ENCODE measurements at regions not wholly inside any gene's neighbourhood (a gene's known extent, or its start where the extent isn't known, plus 50 kb on each side); places are given as distances from the start of the nearest gene placed in this dataset.
"Not testable (repeated sequence)": the region's sequence is repeated elsewhere in the genome, so short reads cannot be mapped to it uniquely, and the experiment has no call there.

GRCh38 chr2:145765874-145766273 lies 1246.0 kb upstream of the ZEB2 start:
- DNase-seq = no peak

- DNase-seq = peak; percentile 23
Measured at GRCh38 chr2:145764631-145765030, 1244.7 kb upstream of the ZEB2 start.

- peak; percentile 68 for DNase-seq
Measured at GRCh38 chr2:145760781-145761649, 1241.1 kb upstream of the ZEB2 start.

GRCh38 chr2:145759228-145759915 lies 1239.5 kb upstream of the ZEB2 start:
- DNase-seq = no peak

GRCh38 chr2:145757503-145758246 lies 1237.8 kb upstream of the ZEB2 start:
- DNase-seq = no peak

- DNase-seq = no peak
Measured at GRCh38 chr2:145755019-145755837, 1235.3 kb upstream of the ZEB2 start.

- no peak for DNase-seq
Measured at GRCh38 chr2:145753966-145754365, 1234.0 kb upstream of the ZEB2 start.

GRCh38 chr2:145753041-145753608 lies 1233.2 kb upstream of the ZEB2 start:
- no peak for DNase-seq

GRCh38 chr2:145752091-145752806 lies 1232.3 kb upstream of the ZEB2 start:
- peak; percentile 86 for DNase-seq

GRCh38 chr2:145751629-145752028 lies 1231.7 kb upstream of the ZEB2 start:
- peak; percentile 30 for DNase-seq

GRCh38 chr2:145751155-145751554 lies 1231.2 kb upstream of the ZEB2 start:
- DNase-seq = no peak

GRCh38 chr2:145750612-145751011 lies 1230.7 kb upstream of the ZEB2 start:
- no peak for DNase-seq

- no peak for DNase-seq
Measured at GRCh38 chr2:145750144-145750543, 1230.2 kb upstream of the ZEB2 start.

- DNase-seq = no peak
Measured at GRCh38 chr2:145749556-145749955, 1229.6 kb upstream of the ZEB2 start.

- no peak for DNase-seq
Measured at GRCh38 chr2:145748927-145749326, 1229.0 kb upstream of the ZEB2 start.

- DNase-seq = no peak
Measured at GRCh38 chr2:145747715-145748114, 1227.8 kb upstream of the ZEB2 start.

GRCh38 chr2:145745387-145745721 lies 1225.4 kb upstream of the ZEB2 start:
- not testable (repeated sequence) for DNase-seq

- DNase-seq = no peak
Measured at GRCh38 chr2:145744541-145745386, 1224.8 kb upstream of the ZEB2 start.

- DNase-seq = no peak
Measured at GRCh38 chr2:145743011-145743410, 1223.1 kb upstream of the ZEB2 start.

- no peak for DNase-seq
Measured at GRCh38 chr2:145741636-145742035, 1221.7 kb upstream of the ZEB2 start.

Measured in skin of body (tissue), 1 donor.